ENCODE measurements at regions not wholly inside any gene's neighbourhood (a gene's known extent, or its start where the extent isn't known, plus 50 kb on each side); places are given as distances from the start of the nearest gene placed in this dataset.
"Not testable (repeated sequence)": the region's sequence is repeated elsewhere in the genome, so short reads cannot be mapped to it uniquely, and the experiment has no call there.

- CTCF ChIA-PET: no interaction called here
- no peak for TF ChIP-seq CTCF (IDR thresholded peaks at IDR 0.05)
Measured at GRCh38 chr5:60060389-60060788, 166.9 kb upstream of the PDE4D start.

GRCh38 chr5:60056191-60056590 lies 162.7 kb upstream of the PDE4D start:
- H3K4me1 ChIP-seq (ENCODE audit: insufficient read depth, low read length): no peaks in the 10 kb centered on the region
- H3K36me3 ChIP-seq (ENCODE audit: insufficient read depth, low read length): no peaks in the 10 kb centered on the region
- Mint-ChIP-seq H3K4me3 (no peak overlapping the region), H3K36me3 (ENCODE audit: low read depth) (no peaks in the 10 kb centered on the region), H3K27ac (no peak overlapping the region), H3K27me3 (no peaks in the 10 kb centered on the region), H3K9me3 (peaks cover 7% of the 10 kb centered on the region), H3K4me1 (ENCODE audit: low read depth) (no peaks in the 10 kb centered on the region)
- ATAC-seq (ENCODE audit: poor library complexity): no peak
- no peaks in the 10 kb centered on the region for H3K27me3 ChIP-seq (ENCODE audit: control insufficient read depth in 1 of 2, insufficient read depth in 2 of 2, low read length in 2 of 2)
- no peak for DNase-seq
- POLR2A ChIA-PET: no interaction called here
- intact Hi-C loops (cut with DNase I, micrococcal nuclease): no loop called here
- CTCF ChIA-PET: no interaction called here
- H3K9me3 ChIP-seq (ENCODE audit: control insufficient read depth in 1 of 2, insufficient read depth in 1 of 2, low read length in 2 of 2): no peaks in the 10 kb centered on the region
- TF ChIP-seq CTCF (IDR thresholded peaks at IDR 0.05): no peak
- no peak overlapping the region for H3K4me3 ChIP-seq (ENCODE audit: low read length)
- H3K27ac ChIP-seq (ENCODE audit: low read depth in 1 of 2, low read length in 2 of 2): no peak overlapping the region

More at GRCh38 chr5:60060389-60060788, 166.9 kb upstream of the PDE4D start:
- H3K27ac ChIP-seq (ENCODE audit: low read depth in 1 of 2, low read length in 2 of 2): no peak overlapping the region
- no peaks in the 10 kb centered on the region for H3K4me1 ChIP-seq (ENCODE audit: insufficient read depth, low read length)
- H3K9me3 ChIP-seq (ENCODE audit: control insufficient read depth in 1 of 2, insufficient read depth in 1 of 2, low read length in 2 of 2): no peaks in the 10 kb centered on the region
- Mint-ChIP-seq H3K4me3 (no peak overlapping the region), H3K36me3 (ENCODE audit: low read depth) (no peaks in the 10 kb centered on the region), H3K27ac (no peak overlapping the region), H3K4me1 (ENCODE audit: low read depth) (no peaks in the 10 kb centered on the region), H3K9me3 (peaks cover 8% of the 10 kb centered on the region), H3K27me3 (no peaks in the 10 kb centered on the region)
- H3K27me3 ChIP-seq (ENCODE audit: control insufficient read depth in 1 of 2, insufficient read depth in 2 of 2, low read length in 2 of 2): no peaks in the 10 kb centered on the region
- DNase-seq (no peak), ATAC-seq (ENCODE audit: poor library complexity) (no peak)
- no peaks in the 10 kb centered on the region for H3K36me3 ChIP-seq (ENCODE audit: insufficient read depth, low read length)
- intact Hi-C loops (cut with DNase I, micrococcal nuclease): no loop called here
- POLR2A ChIA-PET: no interaction called here
- no peak overlapping the region for H3K4me3 ChIP-seq (ENCODE audit: low read length)

GRCh38 chr5:60055168-60055567 lies 161.6 kb upstream of the PDE4D start:
- H3K4me1 Mint-ChIP-seq (ENCODE audit: low read depth): no peaks in the 10 kb centered on the region

GRCh38 chr5:60041996-60042664 lies 148.6 kb upstream of the PDE4D start:
- H3K27me3 ChIP-seq (ENCODE audit: control insufficient read depth in 1 of 2, insufficient read depth in 2 of 2, low read length in 2 of 2); H3K27ac Mint-ChIP-seq; intact Hi-C loops (cut with DNase I, micrococcal nuclease); H3K4me3 Mint-ChIP-seq; H3K27ac ChIP-seq (ENCODE audit: low read depth in 1 of 2, low read length in 2 of 2); CTCF ChIA-PET; H3K36me3 Mint-ChIP-seq (ENCODE audit: low read depth); H3K4me1 ChIP-seq (ENCODE audit: insufficient read depth, low read length); H3K9me3 Mint-ChIP-seq; H3K27me3 Mint-ChIP-seq; H3K9me3 ChIP-seq (ENCODE audit: control insufficient read depth in 1 of 2, insufficient read depth in 1 of 2, low read length in 2 of 2); DNase-seq; ATAC-seq (ENCODE audit: poor library complexity); H3K4me3 ChIP-seq (ENCODE audit: low read length); H3K4me1 Mint-ChIP-seq (ENCODE audit: low read depth); H3K36me3 ChIP-seq (ENCODE audit: insufficient read depth, low read length); POLR2A ChIA-PET: not testable (repeated sequence)

More at GRCh38 chr5:60055168-60055567, 161.6 kb upstream of the PDE4D start:
- DNase-seq: no peak
- Histone ChIP-seq H3K4me3 (ENCODE audit: low read length) (no peak overlapping the region), H3K36me3 (ENCODE audit: insufficient read depth, low read length) (no peaks in the 10 kb centered on the region), H3K27me3 (ENCODE audit: control insufficient read depth in 1 of 2, insufficient read depth in 2 of 2, low read length in 2 of 2) (no peaks in the 10 kb centered on the region), H3K9me3 (ENCODE audit: control insufficient read depth in 1 of 2, insufficient read depth in 1 of 2, low read length in 2 of 2) (no peaks in the 10 kb centered on the region), H3K27ac (ENCODE audit: low read depth in 1 of 2, low read length in 2 of 2) (no peak overlapping the region), H3K4me1 (ENCODE audit: insufficient read depth, low read length) (no peaks in the 10 kb centered on the region)
- intact Hi-C loops (cut with DNase I, micrococcal nuclease): no loop called here
- Mint-ChIP-seq H3K36me3 (ENCODE audit: low read depth) (no peaks in the 10 kb centered on the region), H3K27ac (no peak overlapping the region), H3K9me3 (peaks cover 7% of the 10 kb centered on the region), H3K27me3 (no peaks in the 10 kb centered on the region), H3K4me3 (no peak overlapping the region)
- ATAC-seq (ENCODE audit: poor library complexity): no peak
- ChIA-PET CTCF (no interaction called here), POLR2A (no interaction called here)
- TF ChIP-seq CTCF (IDR thresholded peaks at IDR 0.05): no peak

GRCh38 chr5:60041508-60041907 lies 148.0 kb upstream of the PDE4D start:
- POLR2A ChIA-PET; H3K9me3 Mint-ChIP-seq; H3K27ac ChIP-seq (ENCODE audit: low read depth in 1 of 2, low read length in 2 of 2); H3K4me1 Mint-ChIP-seq (ENCODE audit: low read depth); H3K27ac Mint-ChIP-seq; H3K4me1 ChIP-seq (ENCODE audit: insufficient read depth, low read length); DNase-seq; H3K36me3 Mint-ChIP-seq (ENCODE audit: low read depth); H3K4me3 Mint-ChIP-seq; H3K9me3 ChIP-seq (ENCODE audit: control insufficient read depth in 1 of 2, insufficient read depth in 1 of 2, low read length in 2 of 2); CTCF ChIA-PET; H3K27me3 Mint-ChIP-seq; H3K36me3 ChIP-seq (ENCODE audit: insufficient read depth, low read length); H3K27me3 ChIP-seq (ENCODE audit: control insufficient read depth in 1 of 2, insufficient read depth in 2 of 2, low read length in 2 of 2); intact Hi-C loops (cut with DNase I, micrococcal nuclease); ATAC-seq (ENCODE audit: poor library complexity); H3K4me3 ChIP-seq (ENCODE audit: low read length): not testable (repeated sequence)
